A673 (cell line): ENCODE measurements at regions not wholly inside any gene's neighbourhood (a gene's known extent, or its start where the extent isn't known, plus 50 kb on each side); places are given as distances from the start of the nearest gene placed in this dataset.

Source experiments
- CTCF ChIP-seq: fragments of 300-800, 200-600 bp; sonication (generic); conservative IDR thresholded peaks from 2 replicates; pipeline ENCODE4 v1.5.1; 2017; ENCODE audit warnings: low read depth, mild to moderate bottlenecking, antibody characterized with exemption, low read length, moderate library complexity, mixed read lengths
- EZH2 ChIP-seq: fragments of 200-600 bp; sonication (generic); IDR thresholded peaks from 2 replicates; pipeline ENCODE4 v1.6.1; 2017; ENCODE audit warnings: borderline replicate concordance, low read depth, mild to moderate bottlenecking, mixed read lengths, antibody characterized with exemption, low read length; ENCODE audit not compliant: poor library complexity, severe bottlenecking

- TF ChIP-seq EZH2 (no peak), CTCF (no peak)
These were observed 376.2 kb upstream of the C1orf174 start for GRCh38 chr1:4276238-4276637.
